ENCODE measurements at regions not wholly inside any gene's neighbourhood (a gene's known extent, or its start where the extent isn't known, plus 50 kb on each side); places are given as distances from the start of the nearest gene placed in this dataset.
"Not testable (repeated sequence)": the region's sequence is repeated elsewhere in the genome, so short reads cannot be mapped to it uniquely, and the experiment has no call there.

GRCh38 chr5:35561396-35561795 is 56.3 kb upstream of the SPEF2 start:
- intact Hi-C loops (cut with micrococcal nuclease): no loop called here

GRCh38 chr5:35557748-35558147 is 59.9 kb upstream of the SPEF2 start:
- intact Hi-C loops (cut with micrococcal nuclease): no loop called here

- intact Hi-C loops (cut with micrococcal nuclease): no loop called here
Measured at GRCh38 chr5:35557199-35557598, 60.5 kb upstream of the SPEF2 start.

GRCh38 chr5:35554016-35554415 is 63.6 kb upstream of the SPEF2 start:
- intact Hi-C loops (cut with micrococcal nuclease): no loop called here

- intact Hi-C loops (cut with micrococcal nuclease): no loop called here
Measured at GRCh38 chr5:35545190-35545589, 72.5 kb upstream of the SPEF2 start.

GRCh38 chr5:35543408-35543807 is 74.3 kb upstream of the SPEF2 start:
- intact Hi-C loops (cut with micrococcal nuclease): no loop called here

GRCh38 chr5:35540002-35540401 is 77.7 kb upstream of the SPEF2 start:
- intact Hi-C loops (cut with micrococcal nuclease): no loop called here

GRCh38 chr5:35538198-35538931 is 79.3 kb upstream of the SPEF2 start:
- intact Hi-C loops (cut with micrococcal nuclease): no loop called here

GRCh38 chr5:35533156-35533555 is 84.5 kb upstream of the SPEF2 start:
- intact Hi-C loops (cut with micrococcal nuclease): no loop called here

- intact Hi-C loops (cut with micrococcal nuclease): not testable (repeated sequence)
Measured at GRCh38 chr5:35531553-35531952, 86.1 kb upstream of the SPEF2 start.

GRCh38 chr5:35518104-35518503 is 99.6 kb upstream of the SPEF2 start:
- intact Hi-C loops (cut with micrococcal nuclease): no loop called here

- intact Hi-C loops (cut with micrococcal nuclease): no loop called here
Measured at GRCh38 chr5:35516271-35516670, 101.4 kb upstream of the SPEF2 start.

GRCh38 chr5:35513612-35514011 is 104.1 kb upstream of the SPEF2 start:
- intact Hi-C loops (cut with micrococcal nuclease): no loop called here

- intact Hi-C loops (cut with micrococcal nuclease): no loop called here
Measured at GRCh38 chr5:35502206-35502605, 115.5 kb upstream of the SPEF2 start.

GRCh38 chr5:35488791-35489190 is 128.9 kb upstream of the SPEF2 start:
- intact Hi-C loops (cut with micrococcal nuclease): no loop called here

GRCh38 chr5:35488055-35488454 is 129.6 kb upstream of the SPEF2 start:
- intact Hi-C loops (cut with micrococcal nuclease): no loop called here

- intact Hi-C loops (cut with micrococcal nuclease): no loop called here
Measured at GRCh38 chr5:35487233-35488025, 130.2 kb upstream of the SPEF2 start.

GRCh38 chr5:35485487-35485886 is 132.2 kb upstream of the SPEF2 start:
- intact Hi-C loops (cut with micrococcal nuclease): no loop called here

- intact Hi-C loops (cut with micrococcal nuclease): no loop called here
Measured at GRCh38 chr5:35484241-35484640, 133.4 kb upstream of the SPEF2 start.

GRCh38 chr5:35483780-35484179 is 133.9 kb upstream of the SPEF2 start:
- intact Hi-C loops (cut with micrococcal nuclease): no loop called here

- intact Hi-C loops (cut with micrococcal nuclease): no loop called here
Measured at GRCh38 chr5:35483191-35483590, 134.5 kb upstream of the SPEF2 start.

GRCh38 chr5:35482167-35482755 is 135.4 kb upstream of the SPEF2 start:
- intact Hi-C loops (cut with micrococcal nuclease): no loop called here
